Type B pancreatic cell (in vitro differentiated cells): ENCODE measurements at regions not wholly inside any gene's neighbourhood (a gene's known extent, or its start where the extent isn't known, plus 50 kb on each side); places are given as distances from the start of the nearest gene placed in this dataset.
A peak's percentile ranks its signal among the peaks of the same experiment; 100 is the strongest.
"Not testable (repeated sequence)": the region's sequence is repeated elsewhere in the genome, so short reads cannot be mapped to it uniquely, and the experiment has no call there.

ENCODE experiments used
- DNase-seq: peaks from one replicate; pipeline ENCODE4 v3.0.0; 2021; ENCODE audit warnings: mixed read lengths; ENCODE audit not compliant: unreplicated experiment; ENCODE audit errors: extremely low spot score
- H3K27ac Mint-ChIP-seq: 2 replicates; pipeline ENCODE4 v1.8.0; 2021; ENCODE audit warnings: mild to moderate bottlenecking, mixed read lengths
- H3K27me3 Mint-ChIP-seq: 2 replicates; pipeline ENCODE4 v1.8.0; 2021; ENCODE audit warnings: mixed read lengths
- H3K36me3 Mint-ChIP-seq: 2 replicates; pipeline ENCODE4 v1.8.0; 2021; ENCODE audit warnings: mixed read lengths
- H3K4me1 Mint-ChIP-seq: one replicate; pipeline ENCODE4 v1.8.0; 2021; ENCODE audit warnings: mixed read lengths; ENCODE audit not compliant: unreplicated experiment
- H3K4me3 Mint-ChIP-seq: 2 replicates; pipeline ENCODE4 v1.8.0; 2021; ENCODE audit warnings: mild to moderate bottlenecking, mixed read lengths
- H3K9me3 Mint-ChIP-seq: 2 replicates; pipeline ENCODE4 v1.8.0; 2021; ENCODE audit warnings: mixed read lengths
- CTCF ChIP-seq: fragments of 200-600 bp; sonication (generic); conservative IDR thresholded peaks from 2 replicates; pipeline ENCODE4 v1.5.0; 2021; ENCODE audit warnings: antibody characterized with exemption, mild to moderate bottlenecking

- TF ChIP-seq CTCF = no peak
- H3K9me3 Mint-ChIP-seq = peaks cover 14% of the 10 kb centered on the region
- peaks cover 3% of the 10 kb centered on the region for H3K36me3 Mint-ChIP-seq
- H3K4me3 Mint-ChIP-seq = no peak overlapping the region
- DNase-seq = no peak
- H3K27ac Mint-ChIP-seq = no peak overlapping the region
- H3K27me3 Mint-ChIP-seq = peaks cover 6% of the 10 kb centered on the region
- H3K4me1 Mint-ChIP-seq = peaks cover 15% of the 10 kb centered on the region
Observed at GRCh38 chr22:27251563-27251962, 550.0 kb downstream of the MN1 start.

DNA sequence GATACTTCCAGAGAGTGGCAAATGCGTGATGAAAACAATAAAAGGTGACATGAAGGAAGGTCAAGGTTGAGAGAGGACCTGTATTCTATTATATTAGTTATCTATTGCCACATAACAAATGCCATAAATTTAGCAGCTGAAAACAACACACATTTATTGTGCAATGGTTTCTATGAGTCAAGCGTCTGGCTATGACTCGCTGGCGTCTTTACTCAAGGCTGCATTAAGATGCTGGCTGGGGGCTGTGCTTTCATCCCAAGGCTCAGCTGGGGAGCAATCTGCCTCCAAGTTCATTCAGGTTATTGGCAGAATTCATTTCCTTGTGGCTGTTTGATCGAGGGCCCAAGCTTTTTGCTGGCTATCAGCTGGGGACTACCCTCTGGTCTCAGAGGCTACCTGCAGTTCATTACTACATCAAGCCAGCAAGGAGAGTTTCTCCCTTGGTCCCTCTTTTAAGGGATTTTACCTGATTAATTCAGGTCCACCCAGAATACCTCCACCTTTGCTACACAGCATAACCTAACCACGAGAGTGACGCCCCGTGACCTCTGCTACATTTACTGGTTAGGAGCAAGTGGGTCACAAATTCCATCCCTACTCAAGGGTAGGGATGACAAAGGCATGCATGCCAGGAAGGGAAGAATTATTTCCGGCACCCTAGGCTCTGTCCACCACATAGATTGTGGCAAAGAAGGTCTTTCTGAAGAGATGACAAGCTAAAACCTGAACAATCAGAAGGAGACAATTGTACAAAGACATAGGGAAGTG is 549.1 kb downstream of the MN1 start:
- Mint-ChIP-seq H3K4me1 (peaks cover 11% of the 10 kb centered on the region), H3K27me3 (peaks cover 3% of the 10 kb centered on the region), H3K4me3 (no peak overlapping the region), H3K27ac (no peak overlapping the region), H3K36me3 (peaks cover 3% of the 10 kb centered on the region), H3K9me3 (peaks cover 15% of the 10 kb centered on the region)
- TF ChIP-seq CTCF = no peak
- DNase-seq = no peak

GRCh38 chr22:27253108-27253902 is 548.3 kb downstream of the MN1 start:
- Mint-ChIP-seq H3K9me3 (peaks cover 15% of the 10 kb centered on the region), H3K4me3 (no peak overlapping the region), H3K27me3 (peaks cover 10% of the 10 kb centered on the region), H3K27ac (no peak overlapping the region), H3K36me3 (peaks cover 3% of the 10 kb centered on the region), H3K4me1 (peaks cover 4% of the 10 kb centered on the region)
- no peak for TF ChIP-seq CTCF
- no peak for DNase-seq

GRCh38 chr22:27254063-27254462 is 547.5 kb downstream of the MN1 start:
- Mint-ChIP-seq H3K27me3 (peaks cover 12% of the 10 kb centered on the region), H3K9me3 (peaks cover 15% of the 10 kb centered on the region)
- not testable (repeated sequence) for H3K4me1 Mint-ChIP-seq, H3K4me3 Mint-ChIP-seq, DNase-seq, H3K27ac Mint-ChIP-seq, H3K36me3 Mint-ChIP-seq

DNA sequence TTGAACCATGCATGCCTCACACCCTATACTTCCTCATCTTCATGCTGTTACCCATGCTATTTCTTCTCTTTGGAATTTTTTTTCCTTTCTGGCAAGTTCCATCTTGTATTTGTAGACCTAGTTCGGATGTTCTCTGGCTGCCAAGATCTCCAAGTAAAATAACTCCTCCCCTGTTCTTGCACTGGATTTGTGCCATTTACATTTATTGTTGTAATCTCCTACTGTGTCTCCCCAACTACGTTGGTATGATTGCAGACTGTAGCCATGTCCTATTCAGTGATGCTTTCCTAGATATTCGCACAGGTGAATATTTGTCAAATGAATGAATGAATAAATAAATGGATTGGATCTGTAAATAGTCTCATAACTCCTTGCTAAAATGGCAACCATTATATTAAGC is 546.0 kb downstream of the MN1 start:
- H3K9me3 Mint-ChIP-seq = peaks cover 15% of the 10 kb centered on the region
- H3K4me1 Mint-ChIP-seq = peaks cover 16% of the 10 kb centered on the region
- no peak for DNase-seq
- no peak for TF ChIP-seq CTCF
- no peak overlapping the region for H3K27ac Mint-ChIP-seq
- H3K36me3 Mint-ChIP-seq = peaks cover 3% of the 10 kb centered on the region
- peaks cover 15% of the 10 kb centered on the region for H3K27me3 Mint-ChIP-seq
- H3K4me3 Mint-ChIP-seq = no peak overlapping the region

- DNase-seq = no peak
- no peak overlapping the region for H3K4me3 Mint-ChIP-seq
- H3K4me1 Mint-ChIP-seq = peaks cover 21% of the 10 kb centered on the region
- H3K36me3 Mint-ChIP-seq = peaks cover 3% of the 10 kb centered on the region
- H3K9me3 Mint-ChIP-seq = peaks cover 15% of the 10 kb centered on the region
- peaks cover 15% of the 10 kb centered on the region for H3K27me3 Mint-ChIP-seq
- H3K27ac Mint-ChIP-seq = no peak overlapping the region
- TF ChIP-seq CTCF = peak; percentile 47
Observed at GRCh38 chr22:27257987-27258386, 543.6 kb downstream of the MN1 start.
